Mucosa of descending colon (tissue), 3 donors: ENCODE measurements at regions not wholly inside any gene's neighbourhood (a gene's known extent, or its start where the extent isn't known, plus 50 kb on each side); places are given as distances from the start of the nearest gene placed in this dataset.
"Not testable (repeated sequence)": the region's sequence is repeated elsewhere in the genome, so short reads cannot be mapped to it uniquely, and the experiment has no call there.

ENCODE experiments used
- ATAC-seq: fragments of 200-7000 bp; cut with Tn5 transposase; one replicate; pipeline ENCODE4 v1.9.1; 2020; ENCODE audit warnings: mild to moderate bottlenecking, moderate library complexity
- DNase-seq, 3 donors: peaks; one replicate each; pipeline ENCODE4 v3.0.0-alpha.2; 2020
- H3K36me3 ChIP-seq: fragments of 200-600 bp; one replicate; pipeline ENCODE4 v1.8.0; 2021; ENCODE audit warnings: low read depth, mild to moderate bottlenecking
- H3K4me1 ChIP-seq: fragments of 200-600 bp; one replicate; pipeline ENCODE4 v1.8.0; 2021; ENCODE audit warnings: low read depth, mild to moderate bottlenecking
- H3K4me3 ChIP-seq: fragments of 200-600 bp; one replicate; pipeline ENCODE4 v1.8.0; 2021; ENCODE audit warnings: mild to moderate bottlenecking
- H3K9me3 ChIP-seq: fragments of 200-600 bp; one replicate; pipeline ENCODE4 v1.8.0; 2021; ENCODE audit warnings: mild to moderate bottlenecking
- intact Hi-C, 2 donors: fragments of 100-400 bp; cut with DNase I in 1 of 2; cut with micrococcal nuclease in 1 of 2; formaldehyde crosslinking; loops; one replicate each; pipeline versions ENCODE4 v1.11.0 to v1.11.1; 2022; cut with DNase I, micrococcal nuclease
- TF ChIP-seq, protein P1 (sequence below): fragments of 200-600 bp; IDR thresholded peaks from one replicate; pipeline ENCODE4 v1.8.0; 2022; ENCODE audit warnings: antibody characterized with exemption, mild to moderate bottlenecking
- donor health status: DM: no; HTN: no; CAD: no; lungs with moderate emphysema.
- donor health status: DM: no; HTN: no; CAD: no.
- donor health status: DM: no; HTN: yes; CAD: no.

GRCh38 chr6:76881414-76881813, 581.9 kb downstream of the HTR1B start:
- H3K9me3 ChIP-seq: no peaks in the 10 kb centered on the region
- no peak for ATAC-seq
- TF ChIP-seq, protein P1, sequence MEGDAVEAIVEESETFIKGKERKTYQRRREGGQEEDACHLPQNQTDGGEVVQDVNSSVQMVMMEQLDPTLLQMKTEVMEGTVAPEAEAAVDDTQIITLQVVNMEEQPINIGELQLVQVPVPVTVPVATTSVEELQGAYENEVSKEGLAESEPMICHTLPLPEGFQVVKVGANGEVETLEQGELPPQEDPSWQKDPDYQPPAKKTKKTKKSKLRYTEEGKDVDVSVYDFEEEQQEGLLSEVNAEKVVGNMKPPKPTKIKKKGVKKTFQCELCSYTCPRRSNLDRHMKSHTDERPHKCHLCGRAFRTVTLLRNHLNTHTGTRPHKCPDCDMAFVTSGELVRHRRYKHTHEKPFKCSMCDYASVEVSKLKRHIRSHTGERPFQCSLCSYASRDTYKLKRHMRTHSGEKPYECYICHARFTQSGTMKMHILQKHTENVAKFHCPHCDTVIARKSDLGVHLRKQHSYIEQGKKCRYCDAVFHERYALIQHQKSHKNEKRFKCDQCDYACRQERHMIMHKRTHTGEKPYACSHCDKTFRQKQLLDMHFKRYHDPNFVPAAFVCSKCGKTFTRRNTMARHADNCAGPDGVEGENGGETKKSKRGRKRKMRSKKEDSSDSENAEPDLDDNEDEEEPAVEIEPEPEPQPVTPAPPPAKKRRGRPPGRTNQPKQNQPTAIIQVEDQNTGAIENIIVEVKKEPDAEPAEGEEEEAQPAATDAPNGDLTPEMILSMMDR: no peak
- intact Hi-C loops: no loop called here
- no peaks in the 10 kb centered on the region for H3K36me3 ChIP-seq
- H3K4me1 ChIP-seq: no peaks in the 10 kb centered on the region
- no peak overlapping the region for H3K4me3 ChIP-seq
- no peak for DNase-seq

GRCh38 chr6:76876922-76877553, 586.3 kb downstream of the HTR1B start:
- peak in 1 of 3 donors; percentile 87 for DNase-seq
- no peak overlapping the region for H3K4me3 ChIP-seq
- H3K4me1 ChIP-seq: no peaks in the 10 kb centered on the region

GRCh38 chr6:76876430-76876829, 586.9 kb downstream of the HTR1B start:
- DNase-seq: peak; percentile 30 to 54 (median 45)
- ATAC-seq, H3K4me3 ChIP-seq, H3K4me1 ChIP-seq, H3K36me3 ChIP-seq, intact Hi-C loops, H3K9me3 ChIP-seq: not testable (repeated sequence)

More at GRCh38 chr6:76876922-76877553, 586.3 kb downstream of the HTR1B start:
- Histone ChIP-seq H3K36me3 (no peaks in the 10 kb centered on the region), H3K9me3 (peaks cover 4% of the 10 kb centered on the region)
- intact Hi-C loops: no loop called here
- ATAC-seq: peak; percentile 93
- TF ChIP-seq, protein P1: no peak

DNA sequence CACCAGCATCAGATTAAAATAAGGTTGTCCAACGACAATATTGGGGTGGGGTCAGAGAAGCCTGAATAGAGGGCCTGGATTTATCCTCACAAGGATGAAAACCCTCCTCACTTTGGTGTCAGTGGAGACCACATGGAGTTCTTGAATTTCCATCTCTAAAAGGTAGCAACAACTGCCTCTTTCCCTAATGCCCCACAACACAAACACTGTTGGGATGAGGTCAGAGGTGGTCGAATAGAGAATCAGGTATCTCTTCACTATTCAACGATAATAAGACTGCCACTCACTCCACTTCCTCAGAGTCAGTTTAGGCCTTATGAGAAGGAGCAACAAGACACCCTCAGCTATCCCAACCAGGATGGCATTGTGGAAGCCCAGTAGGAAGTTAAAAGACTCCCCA, 596.1 kb downstream of the HTR1B start:
- Histone ChIP-seq H3K4me1 (no peaks in the 10 kb centered on the region), H3K9me3 (no peaks in the 10 kb centered on the region), H3K4me3 (no peak overlapping the region), H3K36me3 (no peaks in the 10 kb centered on the region)
- TF ChIP-seq, protein P1: no peak
- DNase-seq (no peak), ATAC-seq (no peak)
- intact Hi-C loops: no loop called here

DNA sequence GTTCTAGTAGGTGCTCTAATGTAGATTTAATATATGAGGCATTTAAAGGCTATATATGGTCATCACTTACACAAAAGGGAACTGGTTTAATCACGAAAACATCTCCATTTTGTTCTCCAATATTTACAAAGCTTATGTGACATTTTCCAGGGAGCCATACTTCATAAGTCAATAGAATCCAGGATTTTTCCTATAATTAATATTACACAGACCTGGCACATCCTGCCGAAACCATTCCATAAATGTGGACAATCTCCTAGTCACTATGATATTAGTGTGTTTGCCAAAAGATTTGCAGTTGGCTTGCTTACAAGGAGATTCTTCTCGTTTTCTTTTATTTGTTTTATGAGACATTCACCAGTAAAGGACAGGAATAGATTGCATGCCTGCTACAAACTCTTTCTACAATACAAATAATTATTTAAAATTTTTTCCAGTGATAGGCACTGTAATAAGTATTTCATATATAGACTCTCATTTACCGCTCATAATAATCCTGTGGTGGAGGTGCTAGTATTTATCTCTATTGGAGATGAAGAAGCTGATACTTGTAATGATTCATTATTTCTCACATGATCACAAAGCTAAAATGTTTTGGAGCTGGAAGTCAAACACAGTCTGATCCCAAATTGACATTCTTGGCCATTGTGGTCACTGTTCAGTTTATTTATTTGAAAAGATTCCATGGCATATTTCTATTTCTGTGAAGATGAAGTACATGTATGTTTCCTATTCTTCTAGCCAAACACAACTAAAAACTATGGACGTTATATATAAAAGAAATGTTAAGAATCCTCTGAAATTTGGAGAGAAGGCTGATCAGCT, 597.0 kb downstream of the HTR1B start:
- no peak for ATAC-seq

GRCh38 chr6:76862936-76863335, 600.4 kb downstream of the HTR1B start:
- DNase-seq (no peak), ATAC-seq (no peak)
- Histone ChIP-seq H3K4me1 (no peaks in the 10 kb centered on the region), H3K36me3 (no peaks in the 10 kb centered on the region), H3K4me3 (no peak overlapping the region), H3K9me3 (no peaks in the 10 kb centered on the region)
- intact Hi-C loops: no loop called here
- TF ChIP-seq, protein P1: no peak

More for the DNA sequence above, 597.0 kb downstream of the HTR1B start:
- Histone ChIP-seq H3K4me1 (no peaks in the 10 kb centered on the region), H3K36me3 (no peaks in the 10 kb centered on the region), H3K4me3 (no peak overlapping the region), H3K9me3 (no peaks in the 10 kb centered on the region)
- no peak for DNase-seq
- intact Hi-C loops: no loop called here
- TF ChIP-seq, protein P1: no peak
